ENCODE measurements at regions not wholly inside any gene's neighbourhood (a gene's known extent, or its start where the extent isn't known, plus 50 kb on each side); places are given as distances from the start of the nearest gene placed in this dataset.
A peak's percentile ranks its signal among the peaks of the same experiment; 100 is the strongest.

DNA sequence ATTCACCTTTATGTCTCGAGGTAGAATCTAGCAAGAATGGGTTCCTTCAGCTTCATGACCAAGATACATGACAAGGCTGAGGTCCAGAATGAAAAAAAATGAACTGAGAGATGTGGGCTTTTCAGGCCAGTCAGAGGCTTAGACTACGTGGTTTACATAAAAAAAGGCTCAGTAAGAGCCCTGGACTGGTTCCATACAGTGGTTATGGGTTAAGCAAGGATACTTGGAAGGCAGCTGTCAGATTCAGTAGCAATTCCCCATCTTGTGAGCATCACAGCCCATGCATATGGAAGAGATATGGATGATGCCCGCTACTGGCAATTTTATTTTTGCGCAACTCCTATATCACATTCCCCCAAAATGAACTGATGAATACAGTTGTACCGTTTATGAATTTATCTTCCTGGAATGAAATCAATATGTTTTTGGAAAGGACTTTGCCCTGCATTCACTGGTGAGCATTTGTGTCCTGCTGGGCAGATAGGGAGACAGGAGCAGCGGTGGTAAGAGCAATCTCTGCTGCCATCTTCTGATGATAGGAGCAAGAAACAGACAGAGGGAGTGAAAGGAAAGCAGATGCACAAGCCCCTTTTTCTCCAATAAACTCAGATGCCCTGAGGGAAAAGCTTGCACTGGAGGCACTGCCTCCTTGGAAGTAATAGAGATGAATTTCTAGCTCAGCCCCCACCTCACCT lies 280.4 kb downstream of the GALC start:
- DNase-seq: peak; percentile 38

- no peak for DNase-seq
These were observed 287.5 kb downstream of the GALC start for GRCh38 chr14:87705439-87705896.

GRCh38 chr14:87698481-87698880 lies 294.5 kb downstream of the GALC start:
- DNase-seq: no peak

DNA sequence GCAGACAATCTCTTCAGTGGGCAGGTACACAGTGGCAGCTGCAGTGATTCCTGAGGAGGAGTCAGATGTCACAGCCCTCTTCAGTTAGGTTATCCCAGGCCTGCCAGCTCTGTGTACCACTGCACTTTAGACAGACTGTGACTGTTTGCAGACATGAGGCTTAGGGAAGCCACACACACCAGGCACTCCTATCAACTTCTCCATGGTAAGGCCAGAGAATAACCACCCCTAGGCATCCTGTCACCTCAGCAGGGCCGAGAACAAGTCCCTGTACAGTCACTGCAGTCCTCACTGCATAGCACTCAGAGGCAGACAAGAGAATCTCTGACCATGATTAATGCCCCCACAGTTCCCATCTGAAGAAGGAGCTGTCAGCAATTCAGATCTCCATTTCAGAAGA lies 296.5 kb downstream of the GALC start:
- DNase-seq: peak; percentile 73

DNA sequence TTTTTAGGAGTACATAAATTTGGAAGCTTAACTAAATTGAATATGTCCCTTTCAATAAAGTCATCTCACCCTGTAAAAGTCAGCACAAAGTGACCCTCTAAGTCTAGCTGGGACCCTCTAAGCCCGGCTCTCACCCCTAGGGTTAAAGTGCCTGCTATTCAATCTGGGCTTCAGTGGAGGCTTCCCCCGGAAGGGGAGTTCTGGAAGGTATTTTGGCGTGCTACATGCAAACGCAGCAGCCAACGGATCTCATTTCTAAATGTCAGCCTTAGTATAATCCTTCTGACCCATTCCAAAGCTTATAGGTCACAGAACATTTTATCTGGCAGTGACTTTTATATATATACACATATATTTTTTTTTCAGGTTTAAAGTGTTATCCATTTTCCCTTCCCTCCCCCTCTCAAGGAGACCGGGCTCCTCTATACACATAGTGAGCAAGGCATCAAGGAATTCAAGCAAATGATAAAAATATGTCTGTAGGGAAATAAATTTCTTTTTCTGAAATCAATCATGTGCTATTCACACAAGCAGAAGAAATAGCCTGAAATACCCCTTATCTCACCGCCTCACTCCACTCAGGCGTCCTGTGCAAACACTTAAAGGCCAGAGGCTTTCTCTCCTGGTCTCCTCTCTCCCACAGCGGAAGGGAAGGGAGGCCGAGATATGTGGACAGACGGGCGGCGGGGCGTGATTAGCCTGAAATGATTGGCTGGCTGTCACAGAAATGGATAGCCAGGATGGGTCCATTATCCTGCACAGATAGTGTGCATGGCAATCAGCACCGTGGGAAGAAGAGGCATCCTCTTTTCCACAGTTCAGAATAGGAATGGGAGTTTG lies 301.7 kb downstream of the GALC start:
- DNase-seq: no peak

- DNase-seq: peak; percentile 69
These were observed 302.8 kb downstream of the GALC start for GRCh38 chr14:87690076-87690613.

DNA sequence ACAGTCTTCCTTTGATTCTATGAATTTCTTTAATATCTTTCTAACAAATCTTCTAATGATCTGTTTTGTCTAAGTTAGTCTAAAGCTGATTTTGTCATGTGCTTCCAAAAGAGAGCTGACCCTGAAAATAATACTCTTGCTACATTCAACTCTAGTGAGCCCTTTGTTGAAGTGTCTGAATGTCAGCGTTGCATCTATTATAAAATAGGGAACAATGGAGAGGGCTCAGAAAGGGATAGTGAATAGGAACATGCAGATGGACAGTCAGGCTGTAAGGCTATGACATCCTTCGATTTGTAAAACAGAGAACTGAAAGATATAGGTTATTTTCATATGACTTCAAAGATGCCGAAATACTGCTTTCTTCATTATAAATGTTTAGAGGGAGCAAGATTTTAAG lies 304.5 kb downstream of the GALC start:
- no peak for DNase-seq

DNA sequence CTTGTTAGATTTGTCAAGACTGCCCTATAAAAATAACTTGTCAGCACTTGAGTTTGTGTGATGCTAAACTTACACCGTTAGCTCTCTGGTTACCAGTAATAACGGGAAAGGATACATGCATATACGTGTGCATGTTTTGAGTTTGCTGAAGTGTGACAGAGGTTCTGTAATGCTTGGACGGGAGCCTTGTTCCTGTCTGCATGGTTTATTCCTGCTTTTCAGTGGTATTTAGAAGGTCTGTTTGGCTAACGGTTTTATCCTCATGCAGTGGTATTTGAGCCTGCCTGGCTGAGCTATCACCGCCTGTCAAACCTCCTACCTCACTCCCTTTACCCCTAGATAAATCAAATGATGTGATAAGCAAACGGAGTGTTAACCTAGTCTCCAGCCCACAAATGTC lies 305.6 kb downstream of the GALC start:
- DNase-seq: no peak

DNA sequence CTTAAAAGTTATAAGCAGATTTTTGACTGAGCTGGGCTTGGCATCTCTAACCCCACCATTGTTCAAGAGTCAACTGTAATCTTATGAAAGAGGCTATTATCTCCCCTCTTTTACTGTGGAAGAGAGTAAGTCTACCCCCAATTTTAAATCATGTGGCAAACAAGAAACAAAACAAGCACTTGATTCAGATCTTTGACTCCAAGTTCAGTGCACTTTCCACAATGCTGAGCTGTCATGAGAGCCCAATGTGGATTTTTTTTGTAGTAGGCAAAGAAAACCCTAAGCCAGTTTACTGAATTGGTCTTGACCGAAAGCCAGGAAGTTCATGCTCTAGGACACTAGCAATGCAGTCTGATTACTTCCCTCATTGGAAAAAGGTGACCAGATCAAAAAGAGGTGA lies 306.2 kb downstream of the GALC start:
- DNase-seq: no peak

DNA sequence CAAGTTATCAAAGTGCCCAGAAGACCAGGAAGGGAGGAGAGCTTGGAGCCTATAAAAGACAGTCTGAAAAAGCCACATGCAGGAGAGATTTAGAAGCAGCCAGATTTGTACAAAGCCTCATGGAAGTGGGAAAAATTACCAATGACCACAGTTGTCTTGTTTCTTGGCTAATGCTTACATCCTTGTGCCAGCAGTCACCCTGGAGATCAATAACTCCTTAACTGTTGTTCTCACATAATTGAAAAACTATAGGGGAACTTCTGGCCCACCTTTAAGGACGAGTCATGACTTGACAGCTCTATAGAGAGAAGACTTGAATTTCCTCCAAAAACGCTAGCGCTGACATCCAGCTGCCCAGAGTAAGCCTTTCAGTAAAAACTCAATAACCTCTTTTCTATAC lies 313.1 kb downstream of the GALC start:
- DNase-seq: no peak

DNA sequence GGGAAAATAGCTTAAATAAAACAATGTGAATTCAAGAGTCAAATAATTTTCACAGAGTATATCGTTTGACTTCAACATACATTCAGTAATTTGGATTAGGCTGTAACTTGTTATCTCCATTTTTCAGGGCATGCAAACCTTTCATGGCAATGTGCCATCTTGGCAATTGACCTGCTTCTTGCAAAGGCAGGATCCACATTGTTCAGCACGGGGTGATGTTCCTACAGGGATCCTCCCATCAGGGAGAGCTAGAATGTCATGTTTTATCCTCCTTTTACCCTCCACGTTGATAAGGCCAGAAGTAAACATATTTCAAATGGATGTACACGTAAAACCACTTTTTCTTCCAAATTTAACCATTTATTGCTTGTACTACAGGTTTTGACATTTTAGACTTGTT lies 314.4 kb downstream of the GALC start:
- no peak for DNase-seq

DNA sequence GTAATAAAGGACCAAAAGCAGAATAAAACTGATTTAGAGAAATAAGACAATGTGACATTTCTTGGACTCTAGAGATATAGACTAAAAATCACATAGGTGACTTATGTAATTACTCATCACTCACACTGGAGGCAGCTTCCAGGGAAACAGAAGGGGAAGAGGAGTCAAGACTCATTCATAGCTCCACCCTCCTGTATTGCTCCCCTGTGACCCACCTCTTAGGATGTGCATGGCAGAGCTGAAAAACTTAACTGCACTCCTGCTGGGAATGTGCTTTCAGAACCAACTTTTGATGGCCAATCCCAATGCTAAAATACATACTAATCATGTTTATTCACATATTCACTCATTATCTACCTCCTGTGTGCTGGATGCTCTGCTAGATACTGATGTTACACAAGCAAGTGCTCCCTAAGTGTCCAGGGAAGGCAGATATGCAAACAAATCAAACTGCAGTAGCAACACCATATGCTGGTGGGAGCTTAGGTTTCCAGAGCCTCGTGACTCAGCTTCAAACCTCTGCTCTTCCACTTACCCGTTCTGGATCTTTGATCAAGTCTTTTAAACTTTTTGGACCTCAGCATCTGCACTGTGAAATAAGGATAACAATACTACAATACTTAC lies 316.1 kb downstream of the GALC start:
- DNase-seq: peak; percentile 40

DNA sequence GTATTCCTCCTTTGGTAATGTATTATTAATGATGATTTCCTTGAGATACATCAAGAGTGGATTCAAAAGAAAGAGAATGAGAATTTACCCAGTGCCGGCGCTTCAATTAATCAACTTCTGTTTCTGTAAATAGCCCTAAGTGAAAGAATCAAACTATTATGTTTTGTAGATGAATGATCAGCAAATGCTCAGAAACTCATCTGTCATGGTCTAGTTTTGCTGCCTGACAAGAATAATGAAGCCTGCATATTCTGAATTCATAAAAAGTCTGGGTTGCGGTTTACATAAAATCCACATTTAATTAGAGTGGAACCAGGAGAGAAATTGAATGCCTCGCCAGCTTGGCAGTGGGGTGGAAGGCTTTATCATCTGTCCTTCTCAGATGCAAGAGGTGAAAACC lies 325.3 kb downstream of the GALC start:
- no peak for DNase-seq

- no peak for DNase-seq
These were observed 336.7 kb downstream of the GALC start for GRCh38 chr14:87656315-87656714.

DNA sequence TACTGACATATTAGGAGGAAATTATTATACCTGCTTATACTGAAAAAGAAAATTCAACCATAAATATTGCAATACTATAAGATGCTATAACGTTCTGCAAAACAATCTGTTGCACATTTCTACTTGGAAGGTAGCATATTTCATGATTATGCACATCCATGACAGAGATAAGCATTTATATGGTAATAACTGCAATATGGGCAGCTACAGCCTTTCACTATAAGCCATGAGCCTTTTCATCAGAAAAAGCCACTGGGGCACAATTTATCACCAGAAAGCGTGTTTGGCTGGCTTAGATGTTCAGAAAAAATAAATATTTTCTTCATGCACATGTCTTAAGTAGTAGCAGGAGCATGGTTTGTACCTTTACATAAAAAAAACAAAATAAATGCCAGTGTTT lies 340.7 kb downstream of the GALC start:
- no peak for DNase-seq

DNA sequence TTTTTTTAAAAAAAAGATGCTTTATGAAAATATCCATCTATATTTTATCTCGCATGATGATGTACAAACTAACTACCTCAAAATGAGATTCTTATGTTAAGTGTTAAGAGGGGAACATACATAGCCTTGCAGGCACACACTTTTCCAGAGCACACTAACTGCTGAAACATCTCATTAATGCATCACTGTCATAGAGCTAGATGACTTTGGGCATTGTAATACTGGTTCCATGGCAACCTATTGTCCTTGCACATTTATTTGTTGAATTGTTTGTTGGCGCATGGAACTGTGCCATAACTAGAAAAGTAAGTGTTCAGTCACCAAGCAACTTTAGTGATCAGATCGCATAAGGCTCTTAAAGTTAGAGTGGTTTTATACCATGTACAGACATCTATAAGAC lies 348.3 kb downstream of the GALC start:
- no peak for DNase-seq

GRCh38 chr14:87643005-87643404 lies 350.0 kb downstream of the GALC start:
- peak; percentile 39 for DNase-seq

- DNase-seq: no peak
These were observed 352.4 kb downstream of the GALC start for GRCh38 chr14:87640553-87640952.

- DNase-seq: no peak
These were observed 354.8 kb downstream of the GALC start for GRCh38 chr14:87638196-87638595.

GRCh38 chr14:87635442-87635841 lies 357.5 kb downstream of the GALC start:
- no peak for DNase-seq

GRCh38 chr14:87632796-87633195 lies 360.2 kb downstream of the GALC start:
- DNase-seq: no peak

DNA sequence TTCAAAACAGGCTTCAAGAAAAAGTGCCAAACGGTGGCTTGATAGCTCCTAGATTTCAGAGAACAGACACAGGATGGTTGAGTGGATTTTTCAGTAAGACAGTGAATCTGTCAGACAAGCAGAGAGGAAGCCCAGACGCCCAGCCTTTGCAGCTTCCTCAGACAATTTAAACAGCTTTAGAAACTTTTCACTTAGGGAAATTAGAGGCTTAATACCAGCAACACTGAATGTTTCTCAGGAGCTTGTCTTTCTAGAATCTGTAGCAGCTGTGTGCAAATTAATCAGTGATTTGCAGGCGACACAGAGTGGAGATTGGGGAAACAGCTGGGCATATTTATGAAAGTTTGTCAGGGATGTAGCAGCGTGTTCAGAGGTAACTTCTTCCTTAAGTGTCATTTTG lies 362.1 kb downstream of the GALC start:
- peak; percentile 77 for DNase-seq

DNA sequence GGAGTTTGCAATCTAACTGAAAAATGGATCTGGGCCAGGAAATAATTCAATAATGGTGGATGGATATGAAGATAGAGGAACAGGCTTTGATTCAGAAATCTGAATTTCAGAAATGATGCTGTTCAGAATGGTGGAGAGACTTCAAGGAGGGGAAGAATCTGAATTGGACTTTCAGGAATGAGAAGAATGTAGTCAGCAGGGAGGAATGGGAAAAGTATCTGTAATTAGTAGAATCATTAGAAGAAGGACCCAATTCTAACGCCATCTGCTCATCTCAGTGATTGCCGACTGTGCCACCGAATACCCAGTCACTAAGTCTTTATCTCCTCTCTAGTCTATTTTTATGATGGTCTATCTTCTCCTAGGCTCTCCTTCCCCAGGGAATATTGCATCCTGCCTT lies 363.2 kb downstream of the GALC start:
- DNase-seq: peak; percentile 61

DNA sequence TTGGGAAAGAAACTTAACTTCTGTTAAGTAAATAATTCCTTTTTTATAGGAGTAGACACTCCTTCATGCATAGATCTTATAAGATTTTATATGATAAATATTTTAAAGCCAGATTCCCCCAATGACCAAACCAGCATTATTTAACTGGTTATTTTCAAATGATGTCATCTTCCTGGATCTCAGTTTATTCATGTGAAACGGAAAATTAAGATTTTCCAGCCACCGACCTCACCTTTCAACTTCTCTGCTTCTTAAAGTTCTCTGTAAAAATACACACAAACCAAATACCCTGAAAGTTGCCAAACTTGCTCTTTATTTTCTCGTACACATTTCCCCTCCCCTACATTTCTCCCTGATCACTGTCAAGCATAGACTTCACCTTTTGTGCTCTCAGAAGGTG lies 364.2 kb downstream of the GALC start:
- no peak for DNase-seq

Measured in NCI-H524 treated with DMSO at 0.1 percent for 48 hours (cell line).